ENCODE measurements at regions not wholly inside any gene's neighbourhood (a gene's known extent, or its start where the extent isn't known, plus 50 kb on each side); places are given as distances from the start of the nearest gene placed in this dataset.
A peak's percentile ranks its signal among the peaks of the same experiment; 100 is the strongest.

DNA sequence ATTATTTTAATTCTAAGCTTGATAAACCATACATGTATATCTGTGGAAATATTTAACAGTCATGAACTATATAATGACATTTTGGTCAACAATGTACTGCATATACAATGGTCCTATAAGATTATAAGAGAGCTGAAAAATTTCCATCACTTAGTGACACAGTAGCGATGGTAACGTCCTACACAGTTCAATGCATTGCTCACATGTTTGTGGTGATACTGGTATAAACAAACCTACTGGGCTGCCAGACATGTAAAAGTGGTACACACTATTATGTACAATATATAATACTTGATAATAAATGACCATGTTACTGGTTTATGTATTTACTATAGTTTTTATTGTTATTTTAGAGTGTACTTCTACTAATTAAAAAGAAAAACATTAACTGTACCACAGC, 841.9 kb downstream of the LTN1 start:
- intact Hi-C loops (cut with micrococcal nuclease): loop anchor here (10.0 kb wide), 1 partner anchor 84 kb away; no protein-coding TSS in a partner anchor
- no peaks in the 10 kb centered on the region for H3K36me3 Mint-ChIP-seq (ENCODE audit: insufficient read depth, unreplicated experiment)
- CTCF ChIA-PET: no interaction called here
- H3K27ac Mint-ChIP-seq (ENCODE audit: low read depth, unreplicated experiment): no peak overlapping the region
- TF ChIP-seq, protein P1, sequence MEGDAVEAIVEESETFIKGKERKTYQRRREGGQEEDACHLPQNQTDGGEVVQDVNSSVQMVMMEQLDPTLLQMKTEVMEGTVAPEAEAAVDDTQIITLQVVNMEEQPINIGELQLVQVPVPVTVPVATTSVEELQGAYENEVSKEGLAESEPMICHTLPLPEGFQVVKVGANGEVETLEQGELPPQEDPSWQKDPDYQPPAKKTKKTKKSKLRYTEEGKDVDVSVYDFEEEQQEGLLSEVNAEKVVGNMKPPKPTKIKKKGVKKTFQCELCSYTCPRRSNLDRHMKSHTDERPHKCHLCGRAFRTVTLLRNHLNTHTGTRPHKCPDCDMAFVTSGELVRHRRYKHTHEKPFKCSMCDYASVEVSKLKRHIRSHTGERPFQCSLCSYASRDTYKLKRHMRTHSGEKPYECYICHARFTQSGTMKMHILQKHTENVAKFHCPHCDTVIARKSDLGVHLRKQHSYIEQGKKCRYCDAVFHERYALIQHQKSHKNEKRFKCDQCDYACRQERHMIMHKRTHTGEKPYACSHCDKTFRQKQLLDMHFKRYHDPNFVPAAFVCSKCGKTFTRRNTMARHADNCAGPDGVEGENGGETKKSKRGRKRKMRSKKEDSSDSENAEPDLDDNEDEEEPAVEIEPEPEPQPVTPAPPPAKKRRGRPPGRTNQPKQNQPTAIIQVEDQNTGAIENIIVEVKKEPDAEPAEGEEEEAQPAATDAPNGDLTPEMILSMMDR (IDR thresholded peaks at IDR 0.05; ENCODE audit: unreplicated experiment): no peak
- no peaks in the 10 kb centered on the region for H3K27me3 Mint-ChIP-seq (ENCODE audit: insufficient read depth, unreplicated experiment)
- H3K4me3 Mint-ChIP-seq (ENCODE audit: unreplicated experiment): no peak overlapping the region
- H3K9me3 Mint-ChIP-seq (ENCODE audit: unreplicated experiment): no peaks in the 10 kb centered on the region
- BruUV-seq (replicated peaks): no TSS peak
- POLR2A ChIA-PET: no interaction called here
- DNase-seq (ENCODE audit: unreplicated experiment): no peak
- H3K4me1 Mint-ChIP-seq (ENCODE audit: insufficient read depth, unreplicated experiment): peaks cover 15% of the 10 kb centered on the region

DNA sequence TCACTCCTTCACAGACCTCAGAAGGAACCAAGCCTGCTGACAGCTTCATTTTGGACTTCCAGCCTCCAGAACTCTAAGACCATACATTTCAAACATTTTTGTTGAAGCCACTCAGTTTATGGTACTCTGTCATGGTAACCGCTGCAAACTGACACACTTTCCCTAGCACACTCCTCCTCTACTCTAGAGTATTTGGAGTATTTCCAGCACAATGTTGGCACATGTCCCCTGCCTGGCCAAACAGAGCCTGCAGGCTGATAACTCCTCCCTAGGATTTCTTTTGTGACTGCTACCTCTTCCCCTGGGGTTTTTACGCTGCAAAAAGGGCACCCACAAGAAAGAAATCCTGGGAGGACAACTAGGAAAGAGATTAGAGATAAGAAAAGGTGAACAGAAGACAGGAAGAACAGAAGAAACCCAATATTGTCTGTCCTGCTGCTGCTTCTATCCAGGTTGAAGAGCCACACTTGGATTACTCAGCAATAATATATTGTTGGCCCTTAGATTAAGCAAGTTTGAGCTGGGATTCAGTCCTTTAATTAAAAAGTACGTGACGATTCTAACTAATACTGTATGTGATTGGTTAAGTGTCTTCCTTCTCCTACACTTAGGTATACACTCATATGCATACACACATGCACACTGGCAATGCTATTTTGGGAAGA, 844.1 kb downstream of the LTN1 start:
- intact Hi-C loops (cut with micrococcal nuclease): no loop called here
- Mint-ChIP-seq H3K4me3 (ENCODE audit: unreplicated experiment) (no peak overlapping the region), H3K27ac (ENCODE audit: low read depth, unreplicated experiment) (peak overlapping the region; percentile 3), H3K9me3 (ENCODE audit: unreplicated experiment) (no peaks in the 10 kb centered on the region), H3K4me1 (ENCODE audit: insufficient read depth, unreplicated experiment) (peaks cover 15% of the 10 kb centered on the region), H3K36me3 (ENCODE audit: insufficient read depth, unreplicated experiment) (no peaks in the 10 kb centered on the region), H3K27me3 (ENCODE audit: insufficient read depth, unreplicated experiment) (no peaks in the 10 kb centered on the region)
- TF ChIP-seq, protein P1 (IDR thresholded peaks at IDR 0.05; ENCODE audit: unreplicated experiment): no peak
- BruUV-seq (replicated peaks): no TSS peak
- peak; percentile 44 for DNase-seq (ENCODE audit: unreplicated experiment)
- CTCF ChIA-PET: no interaction called here
- POLR2A ChIA-PET: no interaction called here

DNA sequence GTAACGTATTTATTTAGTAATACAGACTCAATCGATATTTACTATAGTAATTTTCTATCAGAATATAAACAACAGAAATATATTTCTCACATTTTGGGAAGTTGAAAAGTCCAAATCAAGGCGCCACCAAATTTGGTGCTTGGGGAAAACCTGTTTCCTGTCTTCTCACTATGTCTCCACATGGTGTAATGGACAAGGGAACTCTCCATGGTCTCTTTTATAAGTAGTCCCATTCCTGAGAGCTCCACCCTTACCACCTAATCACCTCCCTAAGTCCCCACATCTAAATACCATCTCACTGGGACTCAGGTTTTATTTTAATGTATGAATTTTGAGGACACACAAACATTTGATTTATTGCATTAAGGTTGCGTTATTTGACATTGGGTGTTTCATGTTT, 848.0 kb downstream of the LTN1 start:
- ChIA-PET CTCF (no interaction called here), POLR2A (no interaction called here)
- BruUV-seq (replicated peaks): no TSS peak
- no peaks in the 10 kb centered on the region for H3K9me3 Mint-ChIP-seq (ENCODE audit: unreplicated experiment)
- intact Hi-C loops (cut with micrococcal nuclease): no loop called here
- no peak for DNase-seq (ENCODE audit: unreplicated experiment)
- H3K4me3 Mint-ChIP-seq (ENCODE audit: unreplicated experiment): no peak overlapping the region
- TF ChIP-seq, protein P1 (IDR thresholded peaks at IDR 0.05; ENCODE audit: unreplicated experiment): no peak
- no peak overlapping the region for H3K27ac Mint-ChIP-seq (ENCODE audit: low read depth, unreplicated experiment)
- peaks cover 16% of the 10 kb centered on the region for H3K4me1 Mint-ChIP-seq (ENCODE audit: insufficient read depth, unreplicated experiment)
- no peaks in the 10 kb centered on the region for H3K36me3 Mint-ChIP-seq (ENCODE audit: insufficient read depth, unreplicated experiment)
- no peaks in the 10 kb centered on the region for H3K27me3 Mint-ChIP-seq (ENCODE audit: insufficient read depth, unreplicated experiment)

DNA sequence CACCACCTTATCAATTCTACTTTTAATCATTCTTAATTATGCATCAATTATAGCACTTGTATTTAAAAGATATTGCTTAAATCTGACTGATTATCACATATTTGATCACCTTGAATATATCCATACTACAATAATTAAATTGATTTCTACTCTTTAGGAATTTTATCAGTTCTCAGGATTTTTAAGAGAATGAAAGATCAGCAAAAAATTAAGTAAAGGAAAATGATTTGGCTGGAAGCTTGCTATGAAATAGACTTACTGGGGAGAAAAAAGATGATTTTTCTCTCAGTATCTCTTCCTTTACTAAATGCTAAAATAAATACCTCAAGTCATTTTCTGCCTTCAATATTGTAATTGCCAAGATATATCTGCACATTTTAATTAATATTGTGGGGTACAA, 848.6 kb downstream of the LTN1 start:
- H3K27me3 Mint-ChIP-seq (ENCODE audit: insufficient read depth, unreplicated experiment): no peaks in the 10 kb centered on the region
- ChIA-PET CTCF (no interaction called here), POLR2A (interaction anchor here (1.6 kb wide), 1 partner anchor 10 kb away, joined by 5 read pairs; no protein-coding TSS in a partner anchor)
- BruUV-seq (replicated peaks): no TSS peak
- DNase-seq (ENCODE audit: unreplicated experiment): no peak
- H3K4me1 Mint-ChIP-seq (ENCODE audit: insufficient read depth, unreplicated experiment): peaks cover 16% of the 10 kb centered on the region
- H3K9me3 Mint-ChIP-seq (ENCODE audit: unreplicated experiment): no peaks in the 10 kb centered on the region
- no peak overlapping the region for H3K4me3 Mint-ChIP-seq (ENCODE audit: unreplicated experiment)
- TF ChIP-seq, protein P1 (IDR thresholded peaks at IDR 0.05; ENCODE audit: unreplicated experiment): no peak
- no peak overlapping the region for H3K27ac Mint-ChIP-seq (ENCODE audit: low read depth, unreplicated experiment)
- no peaks in the 10 kb centered on the region for H3K36me3 Mint-ChIP-seq (ENCODE audit: insufficient read depth, unreplicated experiment)
- intact Hi-C loops (cut with micrococcal nuclease): no loop called here

Data from MCF 10A (cell line).